SH-SY5Y (cell line): ENCODE measurements at regions not wholly inside any gene's neighbourhood (a gene's known extent, or its start where the extent isn't known, plus 50 kb on each side); places are given as distances from the start of the nearest gene placed in this dataset.

Experiments
- GATA2 ChIP-seq: IDR thresholded peaks from 2 replicates; pipeline ENCODE4 v1.6.1; 2011; ENCODE audit warnings: mild to moderate bottlenecking, low read depth, low read length
- GATA3 ChIP-seq: IDR thresholded peaks from 2 replicates; pipeline ENCODE4 v1.6.1; 2011; ENCODE audit warnings: low read depth, mild to moderate bottlenecking, low read length, moderate library complexity

DNA sequence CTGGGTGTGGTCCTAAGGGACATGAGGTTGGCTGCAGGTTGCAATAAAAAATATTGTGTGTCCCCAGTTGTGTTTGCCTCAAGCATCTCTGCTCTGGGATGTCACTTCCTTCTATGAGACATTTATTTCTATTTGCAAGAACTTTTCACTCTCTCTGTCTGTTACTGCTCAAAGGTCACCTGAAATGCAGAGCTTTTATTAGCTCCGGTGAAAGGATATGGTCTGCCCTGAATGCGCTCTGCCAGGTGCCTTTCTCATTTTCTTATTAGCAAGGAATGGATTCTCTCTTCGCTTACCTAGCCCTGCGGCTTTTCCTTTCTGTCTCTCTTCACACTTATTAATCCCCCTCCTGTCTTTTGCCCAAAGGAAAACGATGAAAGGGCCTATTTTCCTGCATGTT, 526.1 kb downstream of the TMEM38B start:
- TF ChIP-seq GATA2 (no peak), GATA3 (no peak)
